ENCODE measurements at regions not wholly inside any gene's neighbourhood (a gene's known extent, or its start where the extent isn't known, plus 50 kb on each side); places are given as distances from the start of the nearest gene placed in this dataset.

DNA sequence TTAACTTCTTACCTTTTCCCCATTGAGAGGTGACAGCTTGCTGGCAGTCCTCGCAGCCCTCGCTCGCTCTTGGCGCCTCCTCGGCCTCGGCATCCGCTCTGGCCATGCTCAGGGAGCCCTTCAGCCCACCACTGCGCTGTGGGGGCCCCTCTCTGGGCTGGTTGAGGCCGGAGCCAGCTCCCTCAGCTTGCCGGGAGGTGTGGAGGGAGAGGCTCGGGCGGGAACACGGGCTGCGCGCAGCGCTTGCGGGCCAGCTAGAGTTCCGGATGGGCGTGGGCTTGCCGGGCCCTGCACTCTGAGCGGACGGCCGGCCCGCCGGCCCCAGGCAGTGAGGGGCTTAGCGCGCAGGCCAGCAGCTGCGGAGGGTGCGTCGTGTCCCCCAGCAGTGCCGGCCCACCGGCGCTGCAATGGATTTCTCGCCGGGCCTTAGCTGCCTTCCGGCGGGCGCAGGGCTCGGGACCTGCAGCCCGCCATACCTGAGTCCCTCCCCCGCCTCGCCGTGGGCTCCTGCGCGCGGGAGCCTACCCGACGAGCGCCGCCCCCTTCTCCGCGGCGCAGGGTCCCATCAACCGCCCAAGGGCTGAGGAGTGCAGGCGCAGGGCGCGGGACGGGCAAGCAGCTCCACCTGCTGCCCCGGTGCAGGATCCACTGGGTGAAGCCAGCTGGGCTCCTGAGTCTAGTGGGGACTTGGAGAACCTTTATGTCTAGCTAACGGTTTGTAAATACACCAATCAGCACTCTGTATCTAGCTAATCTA is 335.0 kb downstream of the CBLN2 start:
- no peak for TF ChIP-seq GATA3 (IDR thresholded peaks at IDR 0.05; ENCODE audit: low read depth, low read length)
- no peak for TF ChIP-seq GATA2 (IDR thresholded peaks at IDR 0.05; ENCODE audit: low read depth, low read length)
